GM21576 (cell line): ENCODE measurements at regions not wholly inside any gene's neighbourhood (a gene's known extent, or its start where the extent isn't known, plus 50 kb on each side); places are given as distances from the start of the nearest gene placed in this dataset.
"Not testable (repeated sequence)": the region's sequence is repeated elsewhere in the genome, so short reads cannot be mapped to it uniquely, and the experiment has no call there.

Experiments used
- ATAC-seq: cut with Tn5 transposase; IDR thresholded peaks from one replicate; pipeline ENCODE4 v1.9.1; 2021; ENCODE audit warnings: mild to moderate bottlenecking, moderate library complexity; ENCODE audit not compliant: unreplicated experiment

DNA sequence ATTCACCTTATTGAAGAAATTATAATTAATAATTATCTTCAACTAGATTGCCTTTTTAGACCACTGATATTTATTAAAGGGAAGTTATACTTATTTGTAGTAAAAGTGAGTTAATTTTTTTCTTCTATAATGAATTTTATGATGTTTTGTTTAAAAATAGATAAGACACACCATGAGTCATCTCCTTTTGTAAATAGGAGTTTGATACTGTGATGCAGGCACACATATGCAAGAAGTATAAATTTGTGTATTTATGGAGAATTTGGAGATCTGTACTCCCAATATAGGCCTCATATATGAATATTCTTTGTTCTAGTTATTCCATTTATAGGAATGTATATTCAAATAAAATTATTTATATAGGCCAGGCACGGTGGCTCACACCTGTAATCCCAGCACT is 703.5 kb upstream of the CHAC2 start:
- ATAC-seq: no peak

DNA sequence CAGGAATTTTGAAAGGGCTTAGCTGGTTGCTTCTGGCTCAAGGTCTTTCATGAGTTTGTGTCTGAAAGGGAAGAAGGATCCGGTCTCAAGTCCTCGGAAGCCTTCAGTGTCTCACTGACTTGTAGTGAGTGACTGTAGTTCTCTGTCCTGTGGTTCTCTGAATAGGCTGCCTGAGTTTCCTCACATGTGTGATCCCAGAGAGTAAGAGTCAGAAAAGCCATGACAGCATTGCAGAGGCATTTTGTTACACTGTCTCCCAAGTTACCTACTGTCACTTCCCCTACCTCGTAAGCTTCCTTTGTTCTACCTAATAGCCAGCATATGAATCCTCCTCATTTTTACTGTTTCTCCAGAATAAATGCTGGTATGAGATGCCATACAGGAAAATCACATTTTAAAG is 709.1 kb upstream of the CHAC2 start:
- ATAC-seq: no peak

DNA sequence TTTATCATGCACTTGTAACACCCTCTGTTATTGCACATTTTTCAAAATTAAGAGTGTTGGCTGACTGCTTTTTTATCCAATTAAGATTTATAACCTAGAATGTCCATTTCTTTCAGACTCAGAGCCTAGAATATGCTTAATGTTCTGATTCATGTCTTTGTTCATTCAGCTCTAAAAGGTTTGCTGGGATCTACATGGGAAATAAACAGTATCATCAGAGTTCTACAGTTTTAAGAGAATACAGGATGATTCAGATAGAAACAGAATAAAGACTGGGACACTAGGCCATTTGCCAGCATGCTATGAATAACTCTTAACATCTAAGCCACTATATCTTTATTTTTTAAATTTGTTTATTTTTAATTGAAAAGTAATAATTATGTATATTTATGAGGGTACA is 713.7 kb upstream of the CHAC2 start:
- no peak for ATAC-seq

DNA sequence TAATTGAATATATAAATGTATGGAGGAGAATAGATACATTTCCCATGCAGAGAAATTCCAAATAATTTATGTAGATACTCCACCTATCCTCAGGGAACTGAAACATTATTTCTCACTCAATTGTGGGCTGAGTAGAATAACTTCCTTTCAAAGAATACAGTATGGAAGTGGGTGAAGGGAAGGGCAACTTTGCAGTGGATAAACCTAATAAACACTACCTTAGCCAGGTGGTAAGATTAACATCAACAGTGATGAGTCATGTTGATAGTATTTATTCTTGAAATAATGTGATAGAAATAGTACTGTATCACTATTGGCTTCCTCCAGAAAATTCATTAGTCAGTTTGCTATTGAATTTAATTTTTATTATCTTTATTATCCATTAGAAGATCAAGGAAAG is 716.4 kb upstream of the CHAC2 start:
- ATAC-seq: no peak

DNA sequence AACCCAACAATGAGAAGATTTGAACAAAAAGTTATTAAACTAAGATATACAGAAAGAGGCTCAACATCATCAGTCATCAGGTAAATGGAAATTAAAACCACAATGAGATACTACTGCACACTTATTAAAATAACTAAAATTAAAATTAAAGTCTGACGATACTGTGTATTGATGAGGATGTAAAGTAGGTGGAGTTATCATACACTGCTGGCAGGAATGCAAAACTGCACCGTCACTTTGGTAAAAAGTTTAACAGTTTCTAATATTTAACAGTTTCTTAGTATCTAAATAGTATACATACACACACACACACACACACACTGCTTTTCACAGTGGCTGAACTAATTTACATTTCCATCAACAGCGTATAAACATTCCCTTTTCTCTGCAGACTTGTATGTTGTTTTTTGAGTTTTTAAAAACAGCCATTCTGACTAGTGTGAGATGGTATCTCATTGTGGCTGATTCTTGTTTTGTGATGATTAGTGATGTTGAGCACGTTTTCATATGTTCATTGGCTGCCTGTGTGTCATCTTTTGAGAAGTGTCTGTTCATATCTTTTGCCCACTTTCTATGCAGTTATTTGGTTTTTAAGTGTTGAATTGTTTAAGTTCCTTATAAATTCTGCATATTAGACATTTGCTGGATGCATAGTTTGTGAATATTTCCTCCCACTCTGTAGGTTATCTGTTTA is 726.9 kb upstream of the CHAC2 start:
- no peak for ATAC-seq

DNA sequence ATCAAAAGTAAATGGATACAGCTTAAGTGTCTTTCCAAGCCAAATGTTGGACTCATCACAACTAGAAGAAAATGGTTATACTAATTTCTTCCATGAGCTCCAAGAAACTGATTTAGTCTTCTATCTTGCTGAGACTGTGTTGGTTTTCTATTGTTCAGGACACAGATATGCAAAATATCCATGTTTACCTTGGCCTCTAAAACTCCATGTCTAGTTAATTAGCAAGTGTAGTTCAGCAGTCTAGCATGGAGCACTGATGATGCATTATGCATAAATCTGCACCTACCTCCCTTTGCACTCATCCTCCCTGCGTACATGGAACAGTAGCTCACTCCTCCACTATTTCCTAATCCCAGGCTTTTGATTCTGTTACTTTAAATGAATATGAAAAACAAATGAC is 731.4 kb upstream of the CHAC2 start:
- no peak for ATAC-seq

DNA sequence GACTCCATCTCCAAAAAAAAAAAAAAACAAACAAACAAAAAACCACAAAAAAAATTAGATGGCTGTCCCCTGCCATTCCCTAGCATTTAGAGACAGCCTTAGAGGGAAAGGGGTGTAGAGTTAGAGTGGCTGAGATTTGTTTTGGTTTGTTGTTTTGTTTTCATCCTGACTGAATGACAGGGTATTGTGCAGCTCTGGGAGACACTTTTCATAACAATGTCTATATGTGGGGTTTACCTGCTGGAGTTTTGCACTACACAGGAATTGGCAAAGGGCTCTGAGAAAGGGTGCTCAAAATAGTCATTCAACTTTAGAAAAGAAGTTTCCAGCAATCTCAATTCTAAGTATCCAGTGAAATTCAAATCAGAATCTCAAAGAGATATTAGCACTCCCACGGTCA is 732.5 kb upstream of the CHAC2 start:
- ATAC-seq: no peak

DNA sequence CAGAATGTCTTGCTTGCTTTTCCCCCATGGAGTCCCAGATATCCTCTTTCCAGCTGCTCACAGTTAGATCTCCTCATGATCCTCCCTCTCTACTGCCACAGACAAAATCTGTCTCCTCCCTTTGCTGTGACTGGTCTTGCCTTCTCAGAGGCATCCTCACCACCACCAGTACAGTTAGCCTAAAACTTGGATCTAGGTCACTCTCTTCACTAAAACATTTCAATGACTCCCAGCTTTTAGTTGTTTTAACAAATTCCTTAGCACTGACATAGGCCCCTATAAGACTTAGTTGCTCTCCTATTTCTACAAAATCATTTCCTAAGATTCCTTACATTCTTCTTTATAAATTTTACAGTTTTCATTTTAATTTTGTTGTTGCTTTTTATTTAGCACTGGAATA is 734.2 kb upstream of the CHAC2 start:
- no peak for ATAC-seq

DNA sequence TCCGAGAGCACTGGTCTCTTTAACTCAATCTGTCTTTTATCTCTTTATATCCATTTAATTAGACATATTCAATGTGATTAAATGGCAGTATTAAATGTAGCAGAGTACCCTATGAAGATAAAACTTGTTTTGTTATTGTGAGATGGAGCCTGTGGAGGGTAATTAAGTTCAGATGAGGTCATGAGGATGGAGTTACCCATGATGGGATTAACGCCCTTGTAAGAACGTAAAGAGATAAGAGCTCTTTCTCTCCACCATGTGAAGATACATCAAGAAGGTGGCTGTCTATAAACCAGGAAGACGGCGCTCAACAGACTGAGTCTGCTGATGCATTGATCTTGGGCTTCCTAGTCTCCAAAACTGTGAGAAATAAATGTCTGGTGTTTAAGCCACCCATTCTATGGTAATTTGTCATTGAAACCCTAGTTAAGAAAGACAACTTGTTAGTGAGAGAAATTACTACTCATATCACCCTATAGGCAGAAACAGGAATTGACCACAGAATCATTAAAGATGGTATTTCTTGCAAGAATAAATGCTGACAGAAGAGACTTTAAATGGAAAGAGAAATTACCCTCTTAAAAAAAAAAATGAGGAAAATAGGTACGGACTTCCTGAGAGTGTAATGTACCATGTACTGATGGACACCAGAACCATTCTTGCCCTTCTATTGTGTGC is 738.7 kb upstream of the CHAC2 start:
- ATAC-seq: no peak

DNA sequence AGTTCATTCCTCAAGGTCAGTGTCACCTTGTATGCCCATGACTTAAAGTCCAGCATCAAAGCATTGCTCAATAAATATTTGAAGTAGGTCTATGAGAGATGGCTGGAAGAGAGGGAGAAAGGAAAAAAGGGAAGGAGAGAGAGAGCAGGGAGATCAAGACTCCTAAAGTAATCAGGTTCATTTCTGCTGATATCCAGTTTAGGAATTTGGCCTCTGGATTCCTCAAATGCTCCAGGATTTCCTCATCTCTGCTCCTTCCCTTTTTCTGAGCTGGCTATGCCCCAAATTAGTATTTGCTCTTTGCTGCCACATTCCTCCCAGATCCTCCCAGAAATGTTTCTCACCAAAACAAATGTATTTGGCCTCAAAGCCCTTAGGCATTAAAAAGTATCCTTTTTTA is 739.4 kb upstream of the CHAC2 start:
- no peak for ATAC-seq

DNA sequence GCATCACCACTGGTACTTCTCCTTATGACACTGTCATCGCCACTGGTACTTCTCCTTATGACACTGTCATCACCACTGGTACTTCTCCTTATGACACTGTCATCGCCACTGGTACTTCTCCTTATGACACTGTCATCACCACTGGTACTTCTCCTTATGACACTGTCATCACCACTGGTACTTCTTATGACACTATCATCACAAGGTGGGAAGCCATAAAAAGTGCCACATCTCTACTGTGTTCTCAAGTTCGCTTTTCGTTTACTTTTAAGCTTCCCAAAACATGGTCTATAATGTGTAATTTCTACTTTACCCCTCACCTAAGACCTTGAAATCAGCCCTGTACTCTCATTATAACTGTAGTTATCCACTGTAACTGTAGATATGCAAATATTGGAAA is 745.4 kb upstream of the CHAC2 start:
- not testable (repeated sequence) for ATAC-seq

DNA sequence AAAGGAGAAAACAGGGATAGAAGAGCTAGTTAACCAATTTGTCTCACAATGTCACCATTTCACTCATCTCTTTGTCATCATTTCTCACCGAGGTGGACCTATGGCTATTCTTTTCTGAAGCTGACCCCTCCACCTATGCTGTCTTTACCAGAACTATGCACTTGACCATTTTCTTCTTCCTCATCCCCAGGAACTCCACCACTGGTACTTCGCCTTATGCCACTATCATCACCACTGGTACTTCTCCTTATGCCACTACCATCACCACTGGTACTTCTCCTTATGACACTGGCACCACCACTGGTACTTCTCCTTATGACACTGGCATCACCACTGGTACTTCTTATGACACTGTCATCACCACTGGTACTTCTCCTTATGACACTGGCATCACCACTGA is 745.8 kb upstream of the CHAC2 start:
- ATAC-seq: no peak

DNA sequence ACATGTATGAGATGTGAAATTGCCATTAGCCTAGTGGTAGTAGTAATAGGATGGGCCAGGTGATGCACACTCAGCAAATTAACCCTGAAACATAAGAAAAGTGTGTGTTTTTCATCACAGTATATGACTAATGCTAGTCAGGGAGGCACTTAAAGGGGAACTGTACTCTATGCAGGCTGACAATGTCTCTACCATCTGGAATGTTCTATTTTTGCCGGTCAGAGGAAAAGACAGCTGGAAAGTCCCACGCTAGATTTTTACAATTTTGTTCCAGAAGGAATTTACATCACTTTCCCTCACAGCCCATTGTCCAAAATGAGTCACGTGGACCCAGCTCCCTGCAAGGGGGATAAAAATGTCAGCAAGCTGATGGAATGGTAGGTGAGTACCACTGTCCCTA is 746.3 kb upstream of the CHAC2 start:
- ATAC-seq: no peak

DNA sequence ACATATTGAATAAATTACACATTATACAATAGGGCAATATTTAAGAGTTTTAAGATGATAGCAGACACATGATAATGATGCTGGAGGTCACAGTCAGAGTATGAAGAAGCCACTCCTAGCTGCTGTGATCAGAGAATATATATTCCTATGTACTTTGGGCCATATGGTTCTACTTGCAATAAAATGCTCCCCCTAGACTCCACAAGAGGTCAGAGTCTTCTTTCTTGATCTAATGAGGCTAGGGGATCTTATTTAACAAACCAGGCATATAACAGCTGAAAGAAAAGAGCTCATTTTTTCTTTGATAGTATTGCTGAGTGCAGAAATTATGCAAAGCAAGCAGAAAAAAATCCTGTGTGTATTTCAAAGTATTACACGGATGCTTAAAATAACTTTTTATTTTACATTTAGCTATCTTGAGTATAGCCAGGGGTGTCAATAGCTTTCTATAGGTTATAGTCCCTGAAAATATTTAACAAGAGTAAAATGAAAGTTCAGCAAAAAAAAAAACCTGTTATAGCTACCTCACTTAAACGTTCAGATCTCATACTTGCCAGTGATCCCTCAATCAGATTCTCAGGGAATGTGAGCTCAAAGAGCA is 748.7 kb upstream of the CHAC2 start:
- no peak for ATAC-seq

DNA sequence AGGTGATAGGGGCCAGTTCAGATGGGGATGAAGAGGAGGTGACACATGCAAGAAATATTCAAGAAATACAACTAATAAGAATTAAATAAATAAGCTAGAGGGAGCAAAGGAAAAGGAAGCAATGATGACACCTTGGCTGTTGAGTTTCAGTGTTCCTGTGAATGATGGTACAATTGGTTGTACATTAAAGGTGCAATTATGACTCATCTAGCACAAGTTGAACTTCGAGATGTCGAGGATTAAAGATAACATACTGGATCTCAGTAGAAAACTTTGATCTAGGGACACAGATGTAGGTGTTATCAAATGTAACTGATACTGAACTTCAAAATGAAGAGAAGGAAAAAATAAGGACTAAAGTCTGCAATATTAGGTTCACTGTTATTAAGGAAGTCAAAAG is 760.6 kb upstream of the CHAC2 start:
- ATAC-seq: no peak

DNA sequence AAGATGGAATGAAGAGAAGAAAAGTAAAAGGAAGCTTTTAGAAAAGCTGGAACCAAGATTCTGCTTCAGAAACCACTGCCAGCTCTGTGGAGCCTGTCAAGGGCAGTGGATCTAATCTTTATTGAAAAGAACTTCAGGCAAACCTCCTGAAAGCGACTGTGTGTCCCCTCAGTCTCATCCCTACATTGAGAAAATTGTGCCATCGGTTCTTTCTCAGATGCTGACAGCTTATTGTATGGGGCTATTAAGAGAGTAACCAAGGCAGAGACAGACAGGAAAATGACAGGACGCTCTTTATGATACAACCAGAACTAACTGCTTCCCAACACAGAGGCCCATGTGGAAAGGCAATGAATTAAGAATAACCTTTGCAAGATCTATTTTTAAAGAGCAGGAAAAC is 763.2 kb upstream of the CHAC2 start:
- no peak for ATAC-seq

DNA sequence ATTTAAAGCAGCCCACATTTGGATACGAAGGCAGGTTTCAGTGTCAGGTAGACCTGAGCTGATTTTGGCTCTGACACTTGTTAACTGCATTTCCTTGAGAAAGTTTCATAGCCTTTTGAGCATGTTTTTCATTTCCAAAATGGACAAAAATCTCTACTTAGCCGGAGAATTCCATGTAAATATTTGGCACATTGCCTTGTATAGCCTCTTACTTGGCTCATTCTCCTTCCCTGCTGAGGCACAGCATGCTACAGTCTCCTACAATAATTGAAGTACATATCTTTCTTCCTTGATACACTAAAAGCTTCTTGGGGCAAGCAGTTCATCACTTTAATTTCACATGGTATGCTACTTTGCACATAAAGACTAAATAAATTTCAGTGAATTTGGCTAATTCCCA is 772.2 kb upstream of the CHAC2 start:
- ATAC-seq: no peak

DNA sequence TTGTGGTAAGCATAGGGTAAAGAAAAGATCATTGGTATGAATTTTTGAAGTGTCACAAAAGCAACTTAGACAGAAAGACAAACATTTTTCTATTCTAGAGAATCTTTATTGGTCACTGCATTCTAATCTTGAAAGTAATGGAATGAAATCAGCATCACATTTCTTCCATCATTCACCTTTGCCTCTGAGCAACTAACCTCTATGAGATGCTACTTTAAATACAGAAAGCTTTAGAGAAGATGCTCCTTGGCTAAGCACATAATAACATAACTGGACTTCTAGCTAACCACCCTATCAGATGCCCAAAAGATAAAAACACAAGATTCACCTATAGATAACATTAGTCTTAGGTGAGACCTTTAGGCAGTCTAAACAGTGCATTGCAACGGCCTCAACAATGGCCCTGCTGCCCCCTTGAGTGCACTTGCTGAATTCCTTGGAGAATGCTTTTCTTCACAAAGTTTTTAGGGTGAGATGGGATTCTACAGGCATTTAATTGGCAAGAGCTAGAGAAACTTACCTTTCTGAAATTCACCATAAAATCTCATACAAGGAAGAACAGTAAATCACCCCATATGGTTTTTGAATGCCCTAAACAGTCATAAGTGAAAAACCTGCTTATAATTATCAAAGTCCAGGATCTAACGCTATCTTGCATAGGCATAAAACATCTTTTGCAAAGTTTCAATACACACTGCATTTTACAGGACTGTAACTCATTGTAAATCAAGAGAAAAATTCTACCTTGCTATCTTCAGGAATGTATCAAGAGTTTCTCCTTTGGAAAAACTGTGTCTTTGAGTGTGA is 791.3 kb upstream of the CHAC2 start:
- ATAC-seq: peak; percentile 49

DNA sequence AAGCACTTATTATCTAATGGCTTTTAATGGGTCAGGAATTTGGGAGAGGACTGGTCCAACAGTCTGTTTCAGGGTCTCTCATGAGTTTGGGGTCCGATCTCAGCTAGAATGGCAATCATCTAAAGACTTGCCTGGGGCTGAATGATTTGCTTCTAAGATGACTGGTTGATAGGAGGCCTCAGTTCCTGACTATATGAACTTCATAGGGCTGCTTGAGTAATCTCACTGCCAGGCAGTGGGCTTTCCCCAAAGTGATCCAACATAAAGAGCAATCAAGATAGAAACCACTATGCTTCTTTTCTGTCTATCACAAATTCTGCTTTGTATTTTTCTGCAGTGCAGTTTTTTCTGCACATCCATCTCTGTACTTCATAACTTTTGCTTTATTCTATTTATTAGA is 793.5 kb upstream of the CHAC2 start:
- no peak for ATAC-seq

DNA sequence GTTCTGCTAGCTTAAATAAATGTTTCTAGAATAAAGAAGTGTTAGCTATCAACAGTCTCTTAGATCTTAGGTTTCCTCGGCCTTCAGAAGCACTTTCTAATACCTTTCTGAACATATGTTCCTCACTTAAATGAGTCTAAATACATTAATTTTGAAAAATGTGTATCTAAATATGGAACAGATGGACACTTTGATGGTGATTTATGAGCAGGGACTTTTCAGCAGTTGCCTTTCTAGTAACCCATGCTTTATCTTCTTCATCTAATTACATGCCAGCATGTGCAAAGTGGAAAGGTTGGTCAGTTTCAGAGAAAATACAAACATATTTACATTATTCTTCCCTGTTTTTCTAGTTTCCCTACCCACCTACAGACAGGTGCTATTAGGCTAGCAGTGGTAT is 797.0 kb upstream of the CHAC2 start:
- ATAC-seq: no peak

DNA sequence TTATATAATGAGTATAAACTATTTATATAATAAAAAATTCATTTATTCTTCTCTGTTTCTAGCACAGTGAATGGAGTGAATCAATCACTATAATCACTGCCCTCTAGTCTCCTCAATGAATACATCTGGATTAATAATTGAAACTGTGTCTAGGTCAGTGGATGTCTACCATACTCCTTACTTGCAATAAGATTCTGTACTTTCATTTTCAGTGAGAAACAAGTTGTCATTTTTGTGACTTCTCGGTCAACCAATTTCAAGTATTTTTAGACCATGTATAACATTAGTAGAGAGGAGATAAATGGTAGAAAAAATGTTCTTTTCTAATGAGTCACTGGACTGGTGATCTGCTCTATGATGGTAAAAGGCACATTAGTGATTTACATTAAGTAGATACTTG is 799.6 kb upstream of the CHAC2 start:
- ATAC-seq: no peak
